KBM-7 (cell line): ENCODE measurements at regions not wholly inside any gene's neighbourhood (a gene's known extent, or its start where the extent isn't known, plus 50 kb on each side); places are given as distances from the start of the nearest gene placed in this dataset.

ENCODE experiments used
- DNase-seq: peaks from one replicate; pipeline ENCODE4 v3.0.0-alpha.2; 2015
- in situ Hi-C: fragments of 300-500 bp; cut with MboI; formaldehyde crosslinking; loops from 2 replicates; pipeline ENCODE4 v1.14.3; 2020; ENCODE audit warnings: low sequenced_read_pairs, low pct_unique_long_range_greater_than_20kb, mixed read lengths

DNA sequence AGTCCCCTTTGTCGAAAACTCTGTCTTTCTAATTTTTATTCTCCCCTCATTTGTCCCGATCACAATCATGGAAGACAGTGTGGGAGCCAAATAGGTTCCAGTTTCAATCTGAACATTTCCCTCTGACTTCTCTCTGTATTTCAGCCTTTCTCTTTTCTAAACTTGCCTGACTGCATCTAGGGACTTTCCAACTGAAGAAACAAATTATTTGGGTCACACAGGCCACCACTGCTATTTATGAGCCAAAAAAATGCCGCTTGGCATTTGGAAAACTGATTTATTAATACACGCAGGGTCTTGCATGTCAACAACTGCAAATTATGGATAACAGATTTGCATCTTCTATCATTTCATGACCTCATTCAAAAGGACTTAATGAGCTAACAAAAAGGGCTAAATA is 55.2 kb upstream of the ELAC2 start:
- no peak for DNase-seq
- in situ Hi-C loops, result no loop called here

DNA sequence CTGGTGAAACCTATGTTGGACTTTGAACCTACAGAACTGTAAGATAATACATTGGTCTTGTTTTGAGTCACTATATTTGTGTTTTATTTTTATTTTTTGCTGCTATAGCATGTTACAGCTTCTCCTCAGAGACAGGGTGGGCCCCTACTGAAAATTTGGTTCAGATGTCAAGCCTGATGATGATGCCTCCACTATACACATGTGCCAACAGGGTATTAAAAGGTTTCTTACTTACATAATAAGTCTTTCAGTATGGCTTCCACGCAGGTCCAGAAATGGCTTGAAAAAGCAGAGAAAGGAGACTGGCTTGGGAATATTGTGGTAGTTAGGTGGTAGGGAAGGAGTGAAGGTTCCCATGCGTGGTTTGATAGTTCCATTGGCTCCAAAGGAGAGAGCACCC is 52.9 kb upstream of the ELAC2 start:
- DNase-seq, result no peak
- in situ Hi-C loops, result no loop called here

DNA sequence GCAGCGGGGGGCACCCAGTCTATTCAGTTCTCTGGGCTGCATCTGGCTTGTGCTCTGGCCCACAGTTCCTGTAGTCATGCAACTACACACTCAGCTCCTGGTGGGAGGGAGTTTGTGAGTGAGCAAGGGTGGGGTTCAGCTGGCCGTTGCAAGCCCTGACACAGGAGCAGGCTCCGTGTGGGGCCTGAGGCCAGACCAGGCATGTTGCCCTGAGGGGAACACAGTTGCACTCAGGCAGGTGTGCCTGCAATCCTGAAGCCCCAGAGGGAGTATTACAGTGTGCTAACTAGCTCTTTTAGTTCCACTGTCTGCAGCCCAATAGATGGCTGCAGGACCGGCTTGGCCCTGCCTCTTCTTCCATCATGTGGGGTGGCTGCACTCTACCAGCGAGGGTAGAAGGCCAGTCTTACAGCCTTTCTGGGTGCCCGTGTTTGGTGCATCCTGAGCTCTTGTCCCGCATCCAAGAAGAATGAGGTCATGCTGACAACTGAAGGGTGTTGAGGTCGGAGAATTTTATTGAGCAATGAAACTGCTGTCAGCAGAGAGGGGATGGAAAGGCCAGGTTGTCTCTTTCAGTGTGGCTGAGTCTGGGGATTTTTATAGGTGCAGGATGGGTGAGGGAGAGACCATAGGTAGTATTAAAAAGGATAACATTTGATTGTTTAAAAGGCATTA is 49.9 kb upstream of the ELAC2 start:
- DNase-seq, result no peak

More for the DNA sequence above, 49.9 kb upstream of the ELAC2 start:
- in situ Hi-C loops, result no loop called here
